ENCODE measurements at regions not wholly inside any gene's neighbourhood (a gene's known extent, or its start where the extent isn't known, plus 50 kb on each side); places are given as distances from the start of the nearest gene placed in this dataset.
A peak's percentile ranks its signal among the peaks of the same experiment; 100 is the strongest.

DNA sequence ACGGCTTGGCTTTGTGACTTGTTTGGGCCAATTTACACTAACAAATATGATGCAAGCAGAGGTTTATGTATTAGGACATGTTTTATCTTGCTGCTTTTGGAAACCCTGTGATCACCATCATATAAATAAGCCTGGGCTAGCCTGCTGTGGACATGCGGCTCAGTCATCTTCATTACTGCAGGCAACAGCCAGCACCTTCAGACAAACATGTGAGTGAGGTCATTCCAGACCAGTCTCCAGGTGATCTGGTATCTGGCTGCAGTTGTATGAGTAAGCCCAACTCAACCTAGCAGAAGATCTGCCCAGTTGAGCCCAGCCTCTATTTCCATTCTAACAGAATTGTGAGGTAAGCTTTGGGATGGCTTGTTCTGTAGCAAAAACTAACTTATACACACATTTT, 254.6 kb upstream of the ATP5MC3 start:
- Mint-ChIP-seq H3K27ac (peak overlapping the region in 1 of 3 experiments; percentile 53), H3K27me3 (ENCODE audit: low read depth) (peaks cover 4% of the 10 kb centered on the region), H3K36me3 (ENCODE audit: low read depth) (no peaks in the 10 kb centered on the region), H3K4me1 (peaks cover 33% of the 10 kb centered on the region), H3K9me3 (no peaks in the 10 kb centered on the region), H3K4me3 (no peak overlapping the region)
- TF ChIP-seq, protein P1, sequence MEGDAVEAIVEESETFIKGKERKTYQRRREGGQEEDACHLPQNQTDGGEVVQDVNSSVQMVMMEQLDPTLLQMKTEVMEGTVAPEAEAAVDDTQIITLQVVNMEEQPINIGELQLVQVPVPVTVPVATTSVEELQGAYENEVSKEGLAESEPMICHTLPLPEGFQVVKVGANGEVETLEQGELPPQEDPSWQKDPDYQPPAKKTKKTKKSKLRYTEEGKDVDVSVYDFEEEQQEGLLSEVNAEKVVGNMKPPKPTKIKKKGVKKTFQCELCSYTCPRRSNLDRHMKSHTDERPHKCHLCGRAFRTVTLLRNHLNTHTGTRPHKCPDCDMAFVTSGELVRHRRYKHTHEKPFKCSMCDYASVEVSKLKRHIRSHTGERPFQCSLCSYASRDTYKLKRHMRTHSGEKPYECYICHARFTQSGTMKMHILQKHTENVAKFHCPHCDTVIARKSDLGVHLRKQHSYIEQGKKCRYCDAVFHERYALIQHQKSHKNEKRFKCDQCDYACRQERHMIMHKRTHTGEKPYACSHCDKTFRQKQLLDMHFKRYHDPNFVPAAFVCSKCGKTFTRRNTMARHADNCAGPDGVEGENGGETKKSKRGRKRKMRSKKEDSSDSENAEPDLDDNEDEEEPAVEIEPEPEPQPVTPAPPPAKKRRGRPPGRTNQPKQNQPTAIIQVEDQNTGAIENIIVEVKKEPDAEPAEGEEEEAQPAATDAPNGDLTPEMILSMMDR (IDR thresholded peaks at IDR 0.05; ENCODE audit: unreplicated experiment in 3 of 3) = no peak

DNA sequence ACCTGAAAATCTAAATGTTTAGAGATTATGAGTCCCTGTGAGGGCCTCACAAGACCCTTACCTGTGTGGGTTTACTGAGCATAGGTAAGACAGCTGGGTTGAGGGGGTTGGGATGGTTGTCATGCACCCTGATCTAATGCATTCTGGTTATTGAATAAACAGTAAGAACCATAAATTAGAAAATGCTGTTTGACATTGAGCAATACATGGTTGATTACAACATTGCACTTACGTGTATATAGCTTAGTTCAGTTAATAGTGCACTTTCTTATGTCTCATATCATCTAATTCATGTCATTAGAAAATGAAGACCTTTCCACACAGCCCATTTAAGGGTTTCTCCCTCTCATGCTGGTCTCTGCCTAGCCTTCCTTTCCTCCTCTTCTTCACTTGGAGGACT, 253.5 kb upstream of the ATP5MC3 start:
- Mint-ChIP-seq H3K9me3 (no peaks in the 10 kb centered on the region), H3K4me3 (no peak overlapping the region), H3K27ac (no peak overlapping the region), H3K36me3 (ENCODE audit: low read depth) (no peaks in the 10 kb centered on the region), H3K4me1 (peaks cover 23% of the 10 kb centered on the region), H3K27me3 (ENCODE audit: low read depth) (peaks cover 4% of the 10 kb centered on the region)
- TF ChIP-seq, protein P1 (IDR thresholded peaks at IDR 0.05; ENCODE audit: unreplicated experiment in 3 of 3) = no peak

DNA sequence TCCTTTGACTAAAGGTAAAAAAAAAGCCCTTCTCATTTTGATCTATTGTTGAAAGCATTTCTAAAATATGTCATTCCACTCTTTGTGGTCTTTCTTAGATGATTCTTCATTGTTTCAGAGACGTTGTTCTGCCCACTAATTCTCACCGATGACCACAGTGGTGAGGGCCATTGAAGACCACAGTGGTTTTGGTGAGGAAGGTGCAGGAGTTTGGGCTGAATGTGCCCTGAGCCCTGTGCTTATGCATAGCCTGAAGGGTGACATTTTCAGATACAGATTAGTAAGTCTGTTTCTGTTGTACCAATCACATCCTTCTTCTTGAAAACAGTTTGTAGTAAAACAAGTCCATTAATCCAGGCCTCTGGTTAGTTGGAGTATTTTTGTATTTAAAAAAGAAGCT, 251.3 kb upstream of the ATP5MC3 start:
- Mint-ChIP-seq H3K4me1 (peaks cover 5% of the 10 kb centered on the region), H3K36me3 (ENCODE audit: low read depth) (no peaks in the 10 kb centered on the region), H3K27me3 (ENCODE audit: low read depth) (peaks cover 4% of the 10 kb centered on the region), H3K9me3 (peaks cover 6% of the 10 kb centered on the region), H3K27ac (no peak overlapping the region), H3K4me3 (no peak overlapping the region)
- TF ChIP-seq, protein P1 (IDR thresholded peaks at IDR 0.05; ENCODE audit: unreplicated experiment in 3 of 3) = no peak

DNA sequence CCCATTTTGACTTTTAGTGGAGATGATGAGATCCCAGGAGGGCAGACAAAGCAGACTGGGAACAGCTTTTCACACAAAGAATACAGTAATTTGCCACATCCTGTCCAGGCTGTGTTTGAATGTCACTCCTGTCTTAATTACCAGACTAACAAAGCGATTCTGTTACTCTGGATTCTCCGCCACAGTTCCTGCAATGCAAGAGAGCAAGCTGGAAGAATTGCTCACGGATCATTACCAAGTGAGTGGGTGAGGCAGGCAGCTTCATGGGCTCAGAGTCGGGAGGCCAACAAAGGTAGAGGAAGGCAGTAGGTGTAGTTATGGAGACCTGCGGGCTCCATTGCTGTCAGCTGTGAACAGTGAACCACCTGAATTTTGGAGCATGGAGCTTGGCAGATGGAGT, 250.5 kb upstream of the ATP5MC3 start:
- H3K9me3 Mint-ChIP-seq = peaks cover 6% of the 10 kb centered on the region
- H3K4me3 Mint-ChIP-seq = no peak overlapping the region
- H3K27me3 Mint-ChIP-seq (ENCODE audit: low read depth) = peaks cover 4% of the 10 kb centered on the region
- H3K4me1 Mint-ChIP-seq = peaks cover 5% of the 10 kb centered on the region
- H3K36me3 Mint-ChIP-seq (ENCODE audit: low read depth) = no peaks in the 10 kb centered on the region
- H3K27ac Mint-ChIP-seq = no peak overlapping the region
- TF ChIP-seq, protein P1 (IDR thresholded peaks at IDR 0.05; ENCODE audit: unreplicated experiment in 3 of 3) = no peak

DNA sequence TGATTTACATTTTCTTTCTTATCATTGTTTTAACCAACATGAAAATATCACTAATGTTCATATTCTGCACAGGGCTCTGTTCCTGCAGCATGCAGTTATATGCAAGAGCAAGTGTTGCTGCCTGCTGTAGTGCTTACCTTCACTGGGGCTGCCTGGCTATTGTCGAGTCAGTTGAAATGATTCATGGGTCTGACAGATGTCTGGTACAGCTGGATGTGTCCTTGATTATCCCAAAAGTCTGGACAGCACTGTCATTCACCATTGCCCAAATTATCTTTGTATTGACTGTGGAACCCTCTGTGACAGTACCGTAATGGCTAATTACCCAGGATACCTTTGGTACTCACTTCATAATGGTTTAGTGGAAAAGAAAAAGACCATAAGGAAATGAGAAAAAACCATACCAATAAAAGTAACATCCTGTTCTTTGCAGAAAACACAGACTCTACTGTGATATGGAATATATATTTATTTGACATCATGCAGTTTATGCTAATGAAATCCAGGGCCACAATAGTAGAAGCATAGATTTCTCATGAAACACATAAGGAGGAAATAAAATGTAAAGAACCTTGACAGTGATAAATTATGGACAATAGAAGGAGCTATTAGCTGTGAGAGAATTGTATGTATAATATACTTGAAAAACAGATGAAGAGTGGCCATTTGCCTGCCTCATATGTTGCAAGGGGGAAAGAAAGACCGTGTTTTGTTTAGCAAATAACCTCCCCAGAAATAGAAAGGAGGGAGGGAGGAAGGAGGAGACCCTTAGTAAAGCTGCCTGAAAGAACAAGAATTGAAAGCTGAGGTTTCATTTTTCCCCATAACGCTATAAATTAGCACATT, 249.8 kb upstream of the ATP5MC3 start:
- Mint-ChIP-seq H3K36me3 (ENCODE audit: low read depth) (no peaks in the 10 kb centered on the region), H3K4me3 (no peak overlapping the region), H3K27me3 (ENCODE audit: low read depth) (peaks cover 4% of the 10 kb centered on the region), H3K27ac (peak overlapping the region in 1 of 3 experiments; percentile 44), H3K9me3 (peaks cover 6% of the 10 kb centered on the region), H3K4me1 (peaks cover 5% of the 10 kb centered on the region)
- TF ChIP-seq, protein P1 (IDR thresholded peaks at IDR 0.05; ENCODE audit: unreplicated experiment in 3 of 3) = no peak

DNA sequence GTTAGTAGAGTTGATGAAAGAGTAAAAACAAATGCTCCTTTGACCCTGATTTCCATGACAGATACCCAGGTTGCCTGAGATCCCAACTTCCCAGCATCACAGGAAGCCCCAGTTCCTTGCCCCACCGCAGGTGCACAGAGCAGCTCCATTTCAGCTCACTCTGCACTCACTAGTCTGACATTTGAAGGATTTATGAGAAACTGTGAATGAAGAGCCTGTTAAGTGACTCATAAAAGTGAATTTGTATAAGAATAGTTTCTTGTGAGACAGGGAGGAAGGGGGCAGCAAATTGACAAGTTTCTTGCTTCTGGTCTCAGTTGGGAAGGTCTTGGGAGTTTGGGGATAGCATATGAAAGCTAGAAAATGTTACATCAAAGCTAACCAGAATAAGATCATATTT, 248.7 kb upstream of the ATP5MC3 start:
- TF ChIP-seq, protein P1 (IDR thresholded peaks at IDR 0.05; ENCODE audit: unreplicated experiment in 3 of 3) = no peak
- H3K9me3 Mint-ChIP-seq = peaks cover 9% of the 10 kb centered on the region
- peaks cover 4% of the 10 kb centered on the region for H3K27me3 Mint-ChIP-seq (ENCODE audit: low read depth)
- H3K4me3 Mint-ChIP-seq = no peak overlapping the region
- peaks cover 5% of the 10 kb centered on the region for H3K4me1 Mint-ChIP-seq
- no peaks in the 10 kb centered on the region for H3K36me3 Mint-ChIP-seq (ENCODE audit: low read depth)
- H3K27ac Mint-ChIP-seq = no peak overlapping the region

All from nephron (organoid).